ENCODE measurements at regions not wholly inside any gene's neighbourhood (a gene's known extent, or its start where the extent isn't known, plus 50 kb on each side); places are given as distances from the start of the nearest gene placed in this dataset.

- H3K4me3 ChIP-seq (ENCODE audit: low read length in 2 of 2): no peak overlapping the region
- H3K4me1 ChIP-seq (ENCODE audit: control insufficient read depth, insufficient read depth, low read length): no peaks in the 10 kb centered on the region
These were observed 599.7 kb upstream of the FTMT start for GRCh38 chr5:121251954-121252353.

DNA sequence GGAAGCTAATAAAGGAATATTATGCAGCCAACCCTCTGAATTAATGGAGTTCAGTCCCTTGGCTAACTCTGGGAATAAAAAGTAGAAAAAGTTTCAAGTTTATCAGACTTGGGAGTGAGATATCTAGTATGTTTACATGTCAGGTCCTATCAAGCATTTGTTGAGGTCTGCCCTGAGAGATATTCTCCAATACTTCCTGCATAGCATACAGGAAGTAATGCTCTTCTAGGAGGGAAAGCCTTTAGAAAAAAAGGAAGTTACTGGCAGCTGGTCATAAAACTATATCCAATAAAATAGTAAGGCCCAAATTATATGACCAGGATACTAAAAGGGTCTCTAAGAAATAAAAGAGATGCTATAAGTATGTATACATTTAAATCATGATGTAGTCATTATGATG is 594.1 kb upstream of the FTMT start:
- H3K4me1 ChIP-seq (ENCODE audit: control insufficient read depth, insufficient read depth, low read length): no peaks in the 10 kb centered on the region
- H3K27ac ChIP-seq (ENCODE audit: low read length): no peak overlapping the region
- H3K9ac ChIP-seq (ENCODE audit: low read length in 2 of 2): no peak overlapping the region
- no peaks in the 10 kb centered on the region for H3K36me3 ChIP-seq (ENCODE audit: control insufficient read depth in 2 of 2, insufficient read depth in 2 of 2, low read length in 2 of 2)
- no peaks in the 10 kb centered on the region for H3K9me3 ChIP-seq (ENCODE audit: control insufficient read depth in 2 of 2, low read length in 2 of 2)
- no peaks in the 10 kb centered on the region for H3K27me3 ChIP-seq (ENCODE audit: control insufficient read depth in 1 of 2, insufficient read depth in 2 of 2, low read length in 2 of 2)
- H3K4me3 ChIP-seq (ENCODE audit: low read length in 2 of 2): no peak overlapping the region

More at GRCh38 chr5:121251954-121252353, 599.7 kb upstream of the FTMT start:
- H3K9ac ChIP-seq (ENCODE audit: low read length in 2 of 2): no peak overlapping the region
- H3K9me3 ChIP-seq (ENCODE audit: control insufficient read depth in 2 of 2, low read length in 2 of 2): no peaks in the 10 kb centered on the region
- no peaks in the 10 kb centered on the region for H3K27me3 ChIP-seq (ENCODE audit: control insufficient read depth in 1 of 2, insufficient read depth in 2 of 2, low read length in 2 of 2)
- no peak overlapping the region for H3K27ac ChIP-seq (ENCODE audit: low read length)
- H3K36me3 ChIP-seq (ENCODE audit: control insufficient read depth in 2 of 2, insufficient read depth in 2 of 2, low read length in 2 of 2): no peaks in the 10 kb centered on the region

GRCh38 chr5:121263456-121263855 is 588.2 kb upstream of the FTMT start:
- H3K27me3 ChIP-seq (ENCODE audit: control insufficient read depth in 1 of 2, insufficient read depth in 2 of 2, low read length in 2 of 2): no peaks in the 10 kb centered on the region
- no peaks in the 10 kb centered on the region for H3K36me3 ChIP-seq (ENCODE audit: control insufficient read depth in 2 of 2, insufficient read depth in 2 of 2, low read length in 2 of 2)
- no peak overlapping the region for H3K27ac ChIP-seq (ENCODE audit: low read length)
- no peak overlapping the region for H3K9ac ChIP-seq (ENCODE audit: low read length in 2 of 2)
- no peaks in the 10 kb centered on the region for H3K4me1 ChIP-seq (ENCODE audit: control insufficient read depth, insufficient read depth, low read length)
- H3K9me3 ChIP-seq (ENCODE audit: control insufficient read depth in 2 of 2, low read length in 2 of 2): no peaks in the 10 kb centered on the region
- H3K4me3 ChIP-seq (ENCODE audit: low read length in 2 of 2): no peak overlapping the region

DNA sequence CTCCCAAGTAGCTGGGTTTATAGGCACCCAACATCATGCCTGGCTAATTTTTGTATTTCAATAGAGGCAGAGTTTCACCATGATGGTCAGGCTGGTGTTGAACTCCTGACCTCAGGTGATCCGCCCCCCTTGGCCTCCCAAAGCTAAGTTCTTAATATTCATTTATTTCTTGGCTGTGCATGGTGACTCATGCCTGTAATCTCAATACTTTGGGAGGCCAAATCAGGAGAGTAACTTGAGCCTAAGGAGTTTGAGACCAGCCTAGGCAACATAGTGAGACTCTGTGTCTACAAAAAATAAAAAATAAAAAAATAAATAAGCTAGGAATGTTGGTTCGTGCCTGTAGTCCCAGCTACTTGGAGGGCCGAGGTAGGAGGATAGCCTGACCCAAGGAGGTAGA is 587.1 kb upstream of the FTMT start:
- Histone ChIP-seq H3K9ac (ENCODE audit: low read length in 2 of 2) (no peak overlapping the region), H3K4me1 (ENCODE audit: control insufficient read depth, insufficient read depth, low read length) (no peaks in the 10 kb centered on the region), H3K4me3 (ENCODE audit: low read length in 2 of 2) (no peak overlapping the region), H3K27ac (ENCODE audit: low read length) (no peak overlapping the region), H3K36me3 (ENCODE audit: control insufficient read depth in 2 of 2, insufficient read depth in 2 of 2, low read length in 2 of 2) (no peaks in the 10 kb centered on the region), H3K27me3 (ENCODE audit: control insufficient read depth in 1 of 2, insufficient read depth in 2 of 2, low read length in 2 of 2) (no peaks in the 10 kb centered on the region), H3K9me3 (ENCODE audit: control insufficient read depth in 2 of 2, low read length in 2 of 2) (no peaks in the 10 kb centered on the region)

GRCh38 chr5:121271546-121271945 is 580.1 kb upstream of the FTMT start:
- H3K4me1 ChIP-seq (ENCODE audit: control insufficient read depth, insufficient read depth, low read length): no peaks in the 10 kb centered on the region
- H3K36me3 ChIP-seq (ENCODE audit: control insufficient read depth in 2 of 2, insufficient read depth in 2 of 2, low read length in 2 of 2): no peaks in the 10 kb centered on the region
- no peak overlapping the region for H3K9ac ChIP-seq (ENCODE audit: low read length in 2 of 2)

GRCh38 chr5:121273833-121274433 is 577.7 kb upstream of the FTMT start:
- Histone ChIP-seq H3K9me3 (ENCODE audit: control insufficient read depth in 2 of 2, low read length in 2 of 2) (no peaks in the 10 kb centered on the region), H3K4me3 (ENCODE audit: low read length in 2 of 2) (no peak overlapping the region), H3K27ac (ENCODE audit: low read length) (no peak overlapping the region), H3K27me3 (ENCODE audit: control insufficient read depth in 1 of 2, insufficient read depth in 2 of 2, low read length in 2 of 2) (no peaks in the 10 kb centered on the region), H3K9ac (ENCODE audit: low read length in 2 of 2) (no peak overlapping the region), H3K36me3 (ENCODE audit: control insufficient read depth in 2 of 2, insufficient read depth in 2 of 2, low read length in 2 of 2) (no peaks in the 10 kb centered on the region), H3K4me1 (ENCODE audit: control insufficient read depth, insufficient read depth, low read length) (no peaks in the 10 kb centered on the region)

More at GRCh38 chr5:121271546-121271945, 580.1 kb upstream of the FTMT start:
- Histone ChIP-seq H3K4me3 (ENCODE audit: low read length in 2 of 2) (no peak overlapping the region), H3K9me3 (ENCODE audit: control insufficient read depth in 2 of 2, low read length in 2 of 2) (no peaks in the 10 kb centered on the region), H3K27ac (ENCODE audit: low read length) (no peak overlapping the region), H3K27me3 (ENCODE audit: control insufficient read depth in 1 of 2, insufficient read depth in 2 of 2, low read length in 2 of 2) (no peaks in the 10 kb centered on the region)

DNA sequence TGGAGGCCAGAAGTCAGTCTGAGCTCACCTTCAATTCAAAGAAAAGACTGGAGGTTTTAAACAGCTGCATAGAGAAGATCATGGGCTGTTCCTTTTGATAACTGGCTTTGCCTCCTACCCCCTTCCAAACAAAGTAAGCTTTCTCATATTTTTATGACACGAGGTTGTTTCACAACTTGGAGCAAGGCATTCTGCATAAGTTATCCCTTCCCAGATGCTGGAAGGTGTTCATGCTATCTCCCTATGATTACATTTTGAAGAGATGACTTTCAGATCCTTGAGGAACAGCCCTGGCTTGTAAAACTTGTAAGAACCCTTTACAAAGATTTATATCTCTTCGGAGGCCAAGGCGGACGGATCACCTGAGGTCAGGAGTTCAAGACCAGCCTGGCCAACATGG is 571.9 kb upstream of the FTMT start:
- Histone ChIP-seq H3K4me1 (ENCODE audit: control insufficient read depth, insufficient read depth, low read length) (no peaks in the 10 kb centered on the region), H3K9ac (ENCODE audit: low read length in 2 of 2) (no peak overlapping the region), H3K27ac (ENCODE audit: low read length) (no peak overlapping the region), H3K9me3 (ENCODE audit: control insufficient read depth in 2 of 2, low read length in 2 of 2) (no peaks in the 10 kb centered on the region), H3K36me3 (ENCODE audit: control insufficient read depth in 2 of 2, insufficient read depth in 2 of 2, low read length in 2 of 2) (no peaks in the 10 kb centered on the region), H3K4me3 (ENCODE audit: low read length in 2 of 2) (no peak overlapping the region), H3K27me3 (ENCODE audit: control insufficient read depth in 1 of 2, insufficient read depth in 2 of 2, low read length in 2 of 2) (no peaks in the 10 kb centered on the region)

- Histone ChIP-seq H3K27ac (ENCODE audit: low read length) (no peak overlapping the region), H3K9me3 (ENCODE audit: control insufficient read depth in 2 of 2, low read length in 2 of 2) (no peaks in the 10 kb centered on the region), H3K4me1 (ENCODE audit: control insufficient read depth, insufficient read depth, low read length) (no peaks in the 10 kb centered on the region), H3K27me3 (ENCODE audit: control insufficient read depth in 1 of 2, insufficient read depth in 2 of 2, low read length in 2 of 2) (no peaks in the 10 kb centered on the region), H3K4me3 (ENCODE audit: low read length in 2 of 2) (no peak overlapping the region), H3K36me3 (ENCODE audit: control insufficient read depth in 2 of 2, insufficient read depth in 2 of 2, low read length in 2 of 2) (no peaks in the 10 kb centered on the region), H3K9ac (ENCODE audit: low read length in 2 of 2) (no peak overlapping the region)
These were observed 565.7 kb upstream of the FTMT start for GRCh38 chr5:121285801-121286521.

DNA sequence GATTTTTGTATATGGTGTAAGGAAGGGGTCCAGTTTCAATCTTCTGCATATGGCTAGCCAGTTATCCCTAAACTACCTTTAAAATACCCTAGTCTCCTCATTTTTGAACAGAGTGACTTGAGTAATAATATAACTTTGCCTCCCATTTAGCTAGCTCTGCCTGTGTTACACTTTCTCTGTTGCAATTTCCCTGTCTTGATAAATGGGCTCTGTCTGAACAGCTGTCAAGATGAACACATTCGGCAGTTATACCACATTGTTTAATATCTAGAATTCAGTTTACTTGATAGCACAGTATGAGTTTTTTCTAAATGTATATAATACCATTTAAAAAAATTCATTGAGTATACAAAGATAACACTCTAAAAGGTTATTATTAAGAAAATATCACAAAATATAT is 562.9 kb upstream of the FTMT start:
- Histone ChIP-seq H3K4me3 (ENCODE audit: low read length in 2 of 2) (no peak overlapping the region), H3K9ac (ENCODE audit: low read length in 2 of 2) (no peak overlapping the region), H3K36me3 (ENCODE audit: control insufficient read depth in 2 of 2, insufficient read depth in 2 of 2, low read length in 2 of 2) (no peaks in the 10 kb centered on the region), H3K4me1 (ENCODE audit: control insufficient read depth, insufficient read depth, low read length) (no peaks in the 10 kb centered on the region), H3K27me3 (ENCODE audit: control insufficient read depth in 1 of 2, insufficient read depth in 2 of 2, low read length in 2 of 2) (no peaks in the 10 kb centered on the region), H3K27ac (ENCODE audit: low read length) (no peak overlapping the region), H3K9me3 (ENCODE audit: control insufficient read depth in 2 of 2, low read length in 2 of 2) (no peaks in the 10 kb centered on the region)

DNA sequence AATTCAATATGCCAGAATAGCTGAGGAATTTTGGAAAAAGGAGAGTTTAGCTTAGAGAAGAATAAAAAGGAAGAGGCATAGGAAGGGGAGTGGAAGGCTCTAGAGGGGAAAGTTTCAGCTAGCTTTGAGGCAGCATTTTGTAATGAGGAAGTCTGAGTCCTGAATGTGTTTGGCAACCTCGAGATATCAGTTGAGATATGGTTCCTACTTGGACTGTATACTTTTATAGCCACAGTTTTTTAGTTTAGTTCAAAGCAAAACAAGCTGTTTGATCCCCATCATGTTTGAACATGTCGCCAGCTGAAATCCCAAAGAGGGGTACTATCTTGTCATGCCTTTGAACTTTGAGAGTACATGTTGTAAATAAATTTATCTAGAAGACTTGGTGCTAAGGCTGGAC is 559.0 kb upstream of the FTMT start:
- no peaks in the 10 kb centered on the region for H3K4me1 ChIP-seq (ENCODE audit: control insufficient read depth, insufficient read depth, low read length)
- no peaks in the 10 kb centered on the region for H3K27me3 ChIP-seq (ENCODE audit: control insufficient read depth in 1 of 2, insufficient read depth in 2 of 2, low read length in 2 of 2)
- H3K36me3 ChIP-seq (ENCODE audit: control insufficient read depth in 2 of 2, insufficient read depth in 2 of 2, low read length in 2 of 2): no peaks in the 10 kb centered on the region
- H3K4me3 ChIP-seq (ENCODE audit: low read length in 2 of 2): no peak overlapping the region
- H3K9ac ChIP-seq (ENCODE audit: low read length in 2 of 2): no peak overlapping the region
- no peak overlapping the region for H3K27ac ChIP-seq (ENCODE audit: low read length)
- H3K9me3 ChIP-seq (ENCODE audit: control insufficient read depth in 2 of 2, low read length in 2 of 2): no peaks in the 10 kb centered on the region

GRCh38 chr5:121296356-121296755 is 555.3 kb upstream of the FTMT start:
- Histone ChIP-seq H3K9me3 (ENCODE audit: control insufficient read depth in 2 of 2, low read length in 2 of 2) (no peaks in the 10 kb centered on the region), H3K36me3 (ENCODE audit: control insufficient read depth in 2 of 2, insufficient read depth in 2 of 2, low read length in 2 of 2) (no peaks in the 10 kb centered on the region), H3K27me3 (ENCODE audit: control insufficient read depth in 1 of 2, insufficient read depth in 2 of 2, low read length in 2 of 2) (no peaks in the 10 kb centered on the region), H3K4me1 (ENCODE audit: control insufficient read depth, insufficient read depth, low read length) (no peaks in the 10 kb centered on the region), H3K4me3 (ENCODE audit: low read length in 2 of 2) (no peak overlapping the region), H3K9ac (ENCODE audit: low read length in 2 of 2) (no peak overlapping the region), H3K27ac (ENCODE audit: low read length) (no peak overlapping the region)
